ENCODE measurements at regions not wholly inside any gene's neighbourhood (a gene's known extent, or its start where the extent isn't known, plus 50 kb on each side); places are given as distances from the start of the nearest gene placed in this dataset.

DNA sequence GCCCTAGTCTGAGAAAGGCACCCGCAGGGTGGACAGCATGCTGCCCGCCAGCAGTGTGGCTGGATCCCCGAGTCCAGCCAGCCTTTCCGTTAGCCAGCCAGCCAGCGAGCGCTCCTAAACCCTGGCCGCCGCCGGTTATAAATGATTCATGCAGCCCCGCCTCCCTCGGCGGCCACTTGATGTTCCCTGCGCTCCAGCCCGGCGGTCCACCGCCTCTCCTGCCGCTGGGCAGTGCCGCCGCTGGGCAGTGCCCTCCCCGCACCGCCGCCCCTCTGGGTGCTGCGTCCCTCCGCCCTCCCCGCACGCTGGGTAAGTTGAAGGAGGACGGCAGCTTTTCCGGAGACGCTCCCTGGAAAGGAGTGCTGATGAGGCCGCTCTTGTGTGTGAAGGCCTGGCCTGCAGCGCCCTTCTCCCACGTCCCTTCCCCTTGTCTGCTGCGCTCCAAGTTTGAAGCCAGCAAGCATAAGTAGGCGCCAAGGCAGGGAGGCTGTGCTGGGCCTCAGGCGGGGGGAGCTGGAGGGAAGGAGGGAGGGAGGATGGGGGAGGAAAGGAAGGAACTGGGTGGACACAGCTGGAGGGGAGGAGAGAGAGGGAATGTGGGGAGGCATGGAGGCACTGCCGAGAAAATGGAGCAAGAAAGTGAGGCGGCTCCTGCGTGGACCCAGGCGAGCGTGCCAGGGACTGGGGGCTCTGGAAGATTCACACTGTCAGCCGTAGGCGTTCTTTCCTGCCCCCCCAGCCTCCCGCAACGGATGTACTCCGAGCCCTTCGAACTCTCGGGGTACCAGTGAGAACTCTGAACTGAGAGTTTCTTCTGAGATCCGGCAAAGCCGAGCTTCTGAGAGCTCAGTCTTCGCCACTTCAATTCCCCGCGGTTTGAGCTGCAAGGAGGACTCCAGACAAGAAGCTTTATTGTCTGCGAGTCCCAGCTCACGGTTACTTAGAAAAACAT lies 131.9 kb downstream of the GLI2 start:
- no peak for TF ChIP-seq ZNF384 (IDR thresholded peaks at IDR 0.05)
- no peak for TF ChIP-seq ARNT (IDR thresholded peaks at IDR 0.05)
- TF ChIP-seq ELF4 (IDR thresholded peaks at IDR 0.05) = no peak
- TF ChIP-seq SP1 (IDR thresholded peaks at IDR 0.05) = no peak
- no peak for TF ChIP-seq CTBP1 (IDR thresholded peaks at IDR 0.05; ENCODE audit: borderline replicate concordance)
- TF ChIP-seq HDGF (IDR thresholded peaks at IDR 0.05; ENCODE audit: borderline replicate concordance) = no peak
- TF ChIP-seq L3MBTL2 (conservative IDR thresholded peaks at IDR 0.05) = no peak
- TF ChIP-seq FOXK2 (IDR thresholded peaks at IDR 0.05) = no peak
- no peak for TF ChIP-seq BHLHE40 (IDR thresholded peaks at IDR 0.05; ENCODE audit: borderline replicate concordance)
